H1 (cell line): ENCODE measurements at regions not wholly inside any gene's neighbourhood (a gene's known extent, or its start where the extent isn't known, plus 50 kb on each side); places are given as distances from the start of the nearest gene placed in this dataset.

ENCODE experiments used
- CTCF ChIA-PET: fragments of 300-600 bp; sonication (Branson Sonifier 250); formaldehyde crosslinking; loops from one replicate; lab custom pipeline; 2021; ENCODE audit not compliant: partially characterized antibody; lab: Charles Lee
- POLR2A ChIA-PET: fragments of 300-600 bp; sonication (Branson Sonifier 250); formaldehyde crosslinking; loops from one replicate; lab custom pipeline; 2021; ENCODE audit warnings: inconsistent platforms; ENCODE audit not compliant: partially characterized antibody; lab: Charles Lee
- DNase-seq, 2 experiments: peaks; one replicate each; pipeline versions ENCODE4 v3.0.0 to v3.0.0-alpha.2; 2010 to 2022; ENCODE audit warnings: low spot score in 2 of 2, low read depth in 1 of 2, mixed read lengths in 1 of 2
- FAIRE-seq: peaks from 2 replicates; lab custom pipeline; 2011; peaks lifted over from hg19 to GRCh38; lab: Jason Lieb, UNC
- H2AFZ ChIP-seq: 2 replicates; pipeline ENCODE4 v1.8.1; 2012; ENCODE audit warnings: low read length, inconsistent platforms
- H2AK5ac ChIP-seq: 2 replicates; pipeline ENCODE4 v1.6.1; 2013; ENCODE audit warnings: low read depth, low read length
- H2BK120ac ChIP-seq: replicated peaks from 2 replicates; pipeline ENCODE3; 2013; ENCODE audit warnings: low read depth, low read length, inconsistent platforms
- H2BK12ac ChIP-seq: 2 replicates; pipeline ENCODE4 v1.6.1; 2013; ENCODE audit warnings: low read depth, low read length
- H2BK15ac ChIP-seq: 2 replicates; pipeline ENCODE4 v1.6.1; 2013; ENCODE audit warnings: low read length
- H2BK20ac ChIP-seq: 2 replicates; pipeline ENCODE4 v1.6.1; 2013; ENCODE audit warnings: low read length
- H2BK5ac ChIP-seq: 2 replicates; pipeline ENCODE4 v1.6.1; 2013; ENCODE audit warnings: low read depth, low read length
- H3K14ac ChIP-seq: 2 replicates; pipeline ENCODE4 v1.6.1; 2013; ENCODE audit warnings: inconsistent platforms; ENCODE audit not compliant: insufficient read length
- H3K18ac ChIP-seq: 2 replicates; pipeline ENCODE4 v1.6.1; 2013; ENCODE audit warnings: low read length; ENCODE audit errors: extremely low read depth
- H3K23ac ChIP-seq: 2 replicates; pipeline ENCODE4 v1.6.1; 2013; ENCODE audit warnings: inconsistent platforms; ENCODE audit not compliant: insufficient read length
- H3K23me2 ChIP-seq: 2 replicates; pipeline ENCODE4 v1.6.1; 2013; ENCODE audit warnings: low read depth, low read length
- H3K27ac ChIP-seq: 2 replicates; pipeline ENCODE4 v1.6.1; 2011; ENCODE audit warnings: low read depth, low read length, inconsistent platforms
- H3K27me3 ChIP-seq, 4 experiments: replicated peaks in 1 of 4; 1 replicate in 1 of 4; 2 replicates in 3 of 4; pipeline versions ENCODE4 v1.6.1 to v1.8.1; 2011 to 2013; ENCODE audit warnings: low read length in 3 of 4, mild to moderate bottlenecking in 3 of 4, inconsistent platforms in 2 of 4, mixed read lengths in 2 of 4, moderate library complexity in 1 of 4; ENCODE audit not compliant: control insufficient read depth in 3 of 4, insufficient read depth in 3 of 4; ENCODE audit errors: extremely low read depth in 1 of 4
- H3K36me3 ChIP-seq, 4 experiments: 2 replicates each; pipeline versions ENCODE4 v1.6.1 to v1.8.1; 2011 to 2013; ENCODE audit warnings: mild to moderate bottlenecking in 4 of 4, low read length in 3 of 4, moderate library complexity in 2 of 4, control low read depth in 1 of 4, inconsistent platforms in 1 of 4; ENCODE audit not compliant: insufficient read depth in 4 of 4, control insufficient read depth in 2 of 4
- H3K4ac ChIP-seq: replicated peaks from 2 replicates; pipeline ENCODE3; 2013; ENCODE audit warnings: low read length, low read depth, mixed read lengths, inconsistent platforms; ENCODE audit not compliant: insufficient read length
- H3K4me1 ChIP-seq, 4 experiments: replicated peaks in 1 of 4; 1 replicate in 1 of 4; 2 replicates in 3 of 4; pipeline versions ENCODE4 v1.6.1 to v1.8.1; 2011 to 2013; ENCODE audit warnings: low read length in 3 of 4, inconsistent platforms in 2 of 4, mixed read lengths in 1 of 4; ENCODE audit not compliant: insufficient read depth in 4 of 4, control insufficient read depth in 3 of 4
- H3K4me2 ChIP-seq, 2 experiments: 2 replicates each; pipeline versions ENCODE4 v1.6.1 to v1.8.1; 2011 to 2013; ENCODE audit warnings: low read depth in 2 of 2, low read length in 2 of 2, control low read depth in 1 of 2, inconsistent platforms in 1 of 2, mild to moderate bottlenecking in 1 of 2; ENCODE audit not compliant: insufficient read depth in 1 of 2
- H3K4me3 ChIP-seq, 4 experiments: fragments of 200-600, 300-600 bp in 1 of 4; sonication (generic), shearing (Covaris generic), sonication (Bioruptor Twin) in 1 of 4; 2 replicates each; pipeline versions ENCODE4 v1.5.1 to v1.8.1; 2011 to 2016; ENCODE audit warnings: low read length in 4 of 4, low read depth in 3 of 4, control low read depth in 2 of 4, inconsistent platforms in 2 of 4, mild to moderate bottlenecking in 2 of 4, mixed read lengths in 1 of 4, moderate library complexity in 1 of 4; ENCODE audit not compliant: insufficient read depth in 2 of 4; ENCODE audit errors: extremely low read depth in 1 of 4
- H3K56ac ChIP-seq: replicated peaks from 2 replicates; pipeline ENCODE3; 2013; ENCODE audit warnings: low read depth, mild to moderate bottlenecking, mixed read lengths, low read length, inconsistent platforms; ENCODE audit not compliant: insufficient read length
- H3K79me1 ChIP-seq: 2 replicates; pipeline ENCODE4 v1.6.1; 2013; ENCODE audit warnings: low read depth, low read length, control low read depth
- H3K79me2 ChIP-seq, 2 experiments: 2 replicates each; pipeline versions ENCODE4 v1.6.1 to v1.8.1; 2012 to 2013; ENCODE audit warnings: low read length in 2 of 2, mild to moderate bottlenecking in 2 of 2, inconsistent platforms in 1 of 2; ENCODE audit not compliant: insufficient read depth in 2 of 2, control insufficient read depth in 1 of 2
- H3K9ac ChIP-seq, 4 experiments: replicated peaks in 1 of 4; 1 replicate in 1 of 4; 2 replicates in 3 of 4; pipeline versions ENCODE4 v1.6.1 to v1.8.1; 2011 to 2013; ENCODE audit warnings: low read depth in 3 of 4, low read length in 3 of 4, control low read depth in 2 of 4, mild to moderate bottlenecking in 2 of 4, moderate library complexity in 2 of 4, inconsistent platforms in 1 of 4; ENCODE audit errors: extremely low read depth in 1 of 4
- H3K9me3 ChIP-seq, 2 experiments: 2 replicates each; pipeline versions ENCODE4 v1.6.1 to v1.8.1; 2012 to 2013; ENCODE audit warnings: mild to moderate bottlenecking in 2 of 2, moderate library complexity in 2 of 2, control low read depth in 1 of 2, inconsistent platforms in 1 of 2, low read depth in 1 of 2, low read length in 1 of 2, mixed read lengths in 1 of 2; ENCODE audit not compliant: insufficient read depth in 2 of 2
- H4K20me1 ChIP-seq, 2 experiments: replicated peaks in 1 of 2; 2 replicates each; pipeline versions ENCODE3 to v1.8.1; 2011 to 2013; ENCODE audit warnings: inconsistent platforms in 2 of 2, low read length in 2 of 2, mild to moderate bottlenecking in 1 of 2; ENCODE audit not compliant: insufficient read depth in 2 of 2, control insufficient read depth in 1 of 2
- H4K5ac ChIP-seq: 2 replicates; pipeline ENCODE4 v1.6.1; 2013; ENCODE audit warnings: low read length, low read depth, mixed read lengths, inconsistent platforms; ENCODE audit not compliant: insufficient read length
- H4K8ac ChIP-seq: 2 replicates; pipeline ENCODE4 v1.8.0; 2013; ENCODE audit warnings: mild to moderate bottlenecking, moderate library complexity, low read length, inconsistent platforms; ENCODE audit not compliant: insufficient read depth; ENCODE audit errors: extremely low read depth
- H4K91ac ChIP-seq: replicated peaks from 2 replicates; pipeline ENCODE3; 2013; ENCODE audit warnings: low read length, mixed read lengths, inconsistent platforms; ENCODE audit not compliant: insufficient read length
- BACH1 ChIP-seq: IDR thresholded peaks from 2 replicates; pipeline ENCODE4 v1.6.1; 2012; ENCODE audit warnings: low read length, improper control_type of control experiment
- BCL11A ChIP-seq, 2 experiments: IDR thresholded peaks; one replicate each; pipeline ENCODE4 v1.6.1; 2011; ENCODE audit warnings: low read depth in 2 of 2, low read length in 2 of 2, mild to moderate bottlenecking in 2 of 2
- CHD1 ChIP-seq: IDR thresholded peaks from 2 replicates; pipeline ENCODE4 v1.6.1; 2012; ENCODE audit warnings: low read depth, low read length, improper control_type of control experiment
- EP300 ChIP-seq, 2 experiments: IDR thresholded peaks; 1 replicate in 1 of 2; 2 replicates in 1 of 2; pipeline ENCODE4 v1.6.1; 2011 to 2012; ENCODE audit warnings: low read depth in 2 of 2, low read length in 2 of 2, mild to moderate bottlenecking in 2 of 2, borderline replicate concordance in 1 of 2, inconsistent platforms in 1 of 2, moderate library complexity in 1 of 2
- FOSL1 ChIP-seq: IDR thresholded peaks from 2 replicates; pipeline ENCODE4 v1.6.1; 2011; ENCODE audit warnings: mild to moderate bottlenecking, low read depth, low read length, moderate library complexity; ENCODE audit not compliant: insufficient read depth
- JUN ChIP-seq: IDR thresholded peaks from 2 replicates; pipeline ENCODE4 v1.6.1; 2011; ENCODE audit warnings: low read depth, mild to moderate bottlenecking, improper control_type of control experiment, low read length
- KDM4A ChIP-seq: IDR thresholded peaks from one replicate; pipeline ENCODE4 v1.7.1; 2012; ENCODE audit warnings: low read depth, mild to moderate bottlenecking, moderate library complexity, low read length, inconsistent platforms; ENCODE audit not compliant: severe bottlenecking
- MAFK ChIP-seq: IDR thresholded peaks from 2 replicates; pipeline ENCODE4 v1.6.1; 2012; ENCODE audit warnings: low read depth, mild to moderate bottlenecking, improper control_type of control experiment, low read length
- POLR2AphosphoS5 ChIP-seq: IDR thresholded peaks from 2 replicates; pipeline ENCODE4 v1.6.1; 2011; ENCODE audit warnings: low read depth, low read length
- SP2 ChIP-seq: IDR thresholded peaks from 2 replicates; pipeline ENCODE4 v1.6.1; 2012; ENCODE audit warnings: mild to moderate bottlenecking, low read length, inconsistent platforms
- SP4 ChIP-seq: IDR thresholded peaks from 2 replicates; pipeline ENCODE4 v1.6.1; 2012; ENCODE audit warnings: low read length, inconsistent platforms
- TEAD4 ChIP-seq: IDR thresholded peaks from 2 replicates; pipeline ENCODE4 v1.6.1; 2012; ENCODE audit warnings: low read depth, low read length, inconsistent platforms, mixed read lengths
- YY1 ChIP-seq: IDR thresholded peaks from 2 replicates; pipeline ENCODE4 v1.6.1; 2011; ENCODE audit warnings: low read depth, mild to moderate bottlenecking, low read length
- ZNF274 ChIP-seq: IDR thresholded peaks from 2 replicates; pipeline ENCODE4 v1.7.0; 2012; ENCODE audit warnings: low read length, borderline replicate concordance; ENCODE audit errors: extremely low read depth
- WGBS, 2 experiments: shearing (Covaris generic) in 1 of 2; methylation state at CpG; one replicate each; pipeline versions ENCODE4 v1.1.6 to v1.1.7; 2013 to 2015; ENCODE audit warnings: low lambda C conversion rate in 2 of 2, mixed read lengths in 2 of 2, inconsistent platforms in 1 of 2, low coverage in 1 of 2, missing lambda C conversion rate in 1 of 2; ENCODE audit not compliant: insufficient replicate concordance in 2 of 2, insufficient coverage in 1 of 2, insufficient read length in 1 of 2; ENCODE audit errors: extremely low coverage in 1 of 2, missing lambda C conversion rate in 1 of 2; 5-methylcytosine and 5-hydroxymethylcytosine counted together
- TF ChIP-seq, protein P1 (sequence below): IDR thresholded peaks from 2 replicates; pipeline ENCODE4 v1.6.1; 2011; ENCODE audit warnings: low read length, improper control_type of control experiment

- FAIRE-seq = no peak
- no peak for TF ChIP-seq BACH1
- no peak for TF ChIP-seq MAFK
- TF ChIP-seq JUN = no peak
- no peak for TF ChIP-seq KDM4A
- TF ChIP-seq, protein P1, sequence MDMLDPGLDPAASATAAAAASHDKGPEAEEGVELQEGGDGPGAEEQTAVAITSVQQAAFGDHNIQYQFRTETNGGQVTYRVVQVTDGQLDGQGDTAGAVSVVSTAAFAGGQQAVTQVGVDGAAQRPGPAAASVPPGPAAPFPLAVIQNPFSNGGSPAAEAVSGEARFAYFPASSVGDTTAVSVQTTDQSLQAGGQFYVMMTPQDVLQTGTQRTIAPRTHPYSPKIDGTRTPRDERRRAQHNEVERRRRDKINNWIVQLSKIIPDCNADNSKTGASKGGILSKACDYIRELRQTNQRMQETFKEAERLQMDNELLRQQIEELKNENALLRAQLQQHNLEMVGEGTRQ = no peak
- TF ChIP-seq EP300 (IDR thresholded peaks at IDR 0.05; ENCODE audit: borderline replicate concordance in 1 of 2, low read depth in 2 of 2, low read length in 2 of 2) = no peak
- no peak for TF ChIP-seq CHD1
- no peak for TF ChIP-seq FOSL1
- no peak for TF ChIP-seq BCL11A (IDR thresholded peaks at IDR 0.05; ENCODE audit: low read depth in 2 of 2, low read length in 2 of 2)
- no peak for TF ChIP-seq SP4
- TF ChIP-seq ZNF274 = no peak
- no peak for TF ChIP-seq POLR2AphosphoS5
- TF ChIP-seq SP2 = no peak
- TF ChIP-seq TEAD4 = no peak
- TF ChIP-seq YY1 = no peak
Measured at GRCh38 chr1:187622545-187622944, 793.8 kb downstream of the PLA2G4A start.

More at GRCh38 chr1:187622545-187622944, 793.8 kb downstream of the PLA2G4A start:
- no peak overlapping the region for H2BK12ac ChIP-seq
- H3K79me2 ChIP-seq = no peaks in the 10 kb centered on the region
- no peak overlapping the region for H2AFZ ChIP-seq
- no peak overlapping the region for H3K14ac ChIP-seq
- H3K27ac ChIP-seq = no peak overlapping the region
- DNase-seq = no peak
- no peak overlapping the region for H2BK15ac ChIP-seq
- H4K5ac ChIP-seq = no peak overlapping the region
- no peak overlapping the region for H2BK20ac ChIP-seq
- WGBS, 2 experiments = 50% methylated on average over 1 of the region's 1 CpG; no CpG with 5 or more reads in 1 of the 2 experiments
- H3K18ac ChIP-seq = no peak overlapping the region
- H4K20me1 ChIP-seq = no peaks in the 10 kb centered on the region
- no peaks in the 10 kb centered on the region for H3K23me2 ChIP-seq
- no peak overlapping the region for H2BK5ac ChIP-seq
- H3K4me3 ChIP-seq = no peak overlapping the region
- H3K9me3 ChIP-seq = peaks cover 5 to 6% of the 10 kb centered on the region in 2 experiments; a peak in 2 of 4 replicates
- ChIA-PET POLR2A (no interaction called here), CTCF (interaction anchor here (1.4 kb wide), 1 partner anchor 9 kb away, joined by 3 read pairs; no protein-coding TSS in a partner anchor)
- H3K27me3 ChIP-seq = no peaks in the 10 kb centered on the region
- peaks cover 0 to 6% (median 3%) of the 10 kb centered on the region in 4 experiments; a peak in 2 of 7 replicates for H3K4me1 ChIP-seq
- no peaks in the 10 kb centered on the region; a peak in 1 of 8 replicates for H3K36me3 ChIP-seq
- no peaks in the 10 kb centered on the region for H3K79me1 ChIP-seq
- H3K23ac ChIP-seq = no peak overlapping the region
- no peak overlapping the region for H4K8ac ChIP-seq
- no peak overlapping the region for H2AK5ac ChIP-seq
- H3K4me2 ChIP-seq = no peak overlapping the region
- no peak overlapping the region for H3K56ac ChIP-seq
- no peak overlapping the region for H3K9ac ChIP-seq
- H4K91ac ChIP-seq = no peak overlapping the region
- no peak overlapping the region for H2BK120ac ChIP-seq
- no peak overlapping the region for H3K4ac ChIP-seq
